ENCODE measurements at regions not wholly inside any gene's neighbourhood (a gene's known extent, or its start where the extent isn't known, plus 50 kb on each side); places are given as distances from the start of the nearest gene placed in this dataset.

DNA sequence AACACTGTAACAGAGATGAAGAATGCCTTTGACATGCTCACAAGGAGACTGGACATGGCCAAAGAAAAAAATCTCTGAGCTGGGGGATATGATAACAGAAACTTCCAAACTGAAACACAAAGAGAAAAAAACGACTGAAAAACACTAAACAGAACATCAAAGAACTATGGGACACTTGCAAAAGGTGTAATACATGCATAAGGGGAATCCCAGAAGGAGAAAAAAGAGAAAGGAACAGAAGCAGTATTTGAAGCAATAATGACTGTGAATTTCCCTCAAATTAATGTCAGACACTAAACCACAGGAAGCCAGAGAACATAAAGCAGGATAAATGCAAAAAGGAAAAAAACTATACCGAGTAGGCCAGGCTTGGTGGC, 117.4 kb upstream of the ARID1B start:
- TF ChIP-seq, protein P1, sequence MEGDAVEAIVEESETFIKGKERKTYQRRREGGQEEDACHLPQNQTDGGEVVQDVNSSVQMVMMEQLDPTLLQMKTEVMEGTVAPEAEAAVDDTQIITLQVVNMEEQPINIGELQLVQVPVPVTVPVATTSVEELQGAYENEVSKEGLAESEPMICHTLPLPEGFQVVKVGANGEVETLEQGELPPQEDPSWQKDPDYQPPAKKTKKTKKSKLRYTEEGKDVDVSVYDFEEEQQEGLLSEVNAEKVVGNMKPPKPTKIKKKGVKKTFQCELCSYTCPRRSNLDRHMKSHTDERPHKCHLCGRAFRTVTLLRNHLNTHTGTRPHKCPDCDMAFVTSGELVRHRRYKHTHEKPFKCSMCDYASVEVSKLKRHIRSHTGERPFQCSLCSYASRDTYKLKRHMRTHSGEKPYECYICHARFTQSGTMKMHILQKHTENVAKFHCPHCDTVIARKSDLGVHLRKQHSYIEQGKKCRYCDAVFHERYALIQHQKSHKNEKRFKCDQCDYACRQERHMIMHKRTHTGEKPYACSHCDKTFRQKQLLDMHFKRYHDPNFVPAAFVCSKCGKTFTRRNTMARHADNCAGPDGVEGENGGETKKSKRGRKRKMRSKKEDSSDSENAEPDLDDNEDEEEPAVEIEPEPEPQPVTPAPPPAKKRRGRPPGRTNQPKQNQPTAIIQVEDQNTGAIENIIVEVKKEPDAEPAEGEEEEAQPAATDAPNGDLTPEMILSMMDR (conservative IDR thresholded peaks at IDR 0.05), result no peak
- Mint-ChIP-seq H3K27me3 (ENCODE audit: low read depth) (no peaks in the 10 kb centered on the region), H3K4me3 (no peak overlapping the region), H3K4me1 (peaks cover 30% of the 10 kb centered on the region), H3K36me3 (ENCODE audit: low read depth) (no peaks in the 10 kb centered on the region), H3K9me3 (no peaks in the 10 kb centered on the region), H3K27ac (ENCODE audit: unreplicated experiment) (peak overlapping the region; percentile 1)
- no peak for DNase-seq (ENCODE audit: low read depth, low spot score)

DNA sequence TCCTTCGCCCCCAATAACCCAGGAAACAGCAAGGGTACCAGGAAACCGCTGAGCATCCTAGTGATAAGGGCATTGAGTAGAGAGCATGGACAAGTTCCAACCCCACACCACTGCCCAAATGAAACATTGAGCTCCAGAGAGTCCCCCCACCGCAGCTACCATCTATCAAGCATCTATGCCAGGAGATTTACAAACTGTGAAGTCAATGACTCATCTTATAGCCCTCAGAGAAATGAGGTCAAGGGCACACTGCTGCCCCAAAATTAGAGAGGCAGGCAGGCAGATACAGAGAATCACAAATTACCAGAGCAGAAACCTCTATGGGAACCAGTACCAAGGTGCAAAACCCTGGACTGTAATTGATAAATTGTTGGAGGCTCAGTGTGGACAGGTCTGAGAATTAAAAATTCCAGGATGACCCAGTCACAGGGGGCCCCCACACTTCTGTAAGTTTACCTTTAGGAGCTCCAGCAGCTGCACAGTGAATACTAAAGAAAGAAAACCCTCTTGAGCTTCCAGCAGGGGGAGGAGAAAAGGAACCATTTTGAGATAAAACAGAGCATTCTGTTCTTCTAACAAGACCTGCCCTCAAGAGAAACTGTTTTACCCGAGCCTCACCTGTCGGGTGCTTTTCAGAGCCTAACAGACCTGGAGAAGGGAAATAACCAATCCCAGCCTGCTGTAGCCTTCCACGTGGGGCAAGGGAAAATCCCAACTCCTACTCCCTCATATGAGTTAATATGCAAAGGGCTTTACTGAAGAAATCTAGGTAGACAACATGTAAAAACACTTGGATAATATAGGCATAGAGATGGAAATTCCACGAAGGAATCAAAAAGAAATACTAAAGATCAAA, 118.0 kb upstream of the ARID1B start:
- H3K27ac Mint-ChIP-seq (ENCODE audit: unreplicated experiment), result no peak overlapping the region
- H3K36me3 Mint-ChIP-seq (ENCODE audit: low read depth), result no peaks in the 10 kb centered on the region
- TF ChIP-seq, protein P1 (conservative IDR thresholded peaks at IDR 0.05), result no peak
- no peaks in the 10 kb centered on the region for H3K27me3 Mint-ChIP-seq (ENCODE audit: low read depth)
- no peak for DNase-seq (ENCODE audit: low read depth, low spot score)
- peaks cover 30% of the 10 kb centered on the region for H3K4me1 Mint-ChIP-seq
- no peaks in the 10 kb centered on the region for H3K9me3 Mint-ChIP-seq
- H3K4me3 Mint-ChIP-seq, result no peak overlapping the region

DNA sequence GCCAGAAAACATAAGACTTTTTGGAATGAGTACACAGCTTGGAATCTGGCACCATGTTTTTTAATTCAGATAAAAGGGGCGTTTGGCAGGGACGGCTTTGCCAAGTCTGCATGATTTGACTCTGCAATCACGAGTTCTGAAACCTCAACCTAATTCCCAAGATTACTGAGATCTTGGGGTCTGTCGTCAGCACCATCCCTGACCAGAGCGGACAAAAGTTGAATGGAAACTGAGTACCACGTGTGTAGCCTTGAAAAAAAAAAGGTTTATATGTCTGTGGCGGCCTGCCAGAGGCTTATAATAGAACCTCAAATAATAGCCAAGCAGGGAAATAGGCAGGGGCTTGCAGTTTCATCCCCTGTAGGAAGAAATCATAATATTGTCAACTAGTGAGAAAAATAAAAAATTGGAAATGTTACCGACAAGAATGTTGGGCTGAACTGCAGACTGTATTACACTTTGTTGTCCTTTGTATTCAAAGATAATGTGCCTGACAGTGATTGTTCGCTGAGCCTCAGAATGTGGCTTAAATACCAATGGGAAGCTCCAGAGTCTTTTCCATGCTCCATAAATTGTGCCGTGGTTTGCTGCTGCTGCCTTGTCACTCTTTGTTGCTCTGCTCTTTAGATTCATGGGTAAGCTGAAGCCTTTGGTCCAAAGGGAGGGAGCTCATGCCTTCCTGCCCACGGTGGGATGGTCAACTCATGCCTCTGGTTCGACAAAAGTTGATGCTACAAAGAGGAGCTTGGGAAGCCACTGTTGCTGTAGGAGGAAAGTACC, 118.8 kb upstream of the ARID1B start:
- Mint-ChIP-seq H3K36me3 (ENCODE audit: low read depth) (no peaks in the 10 kb centered on the region), H3K4me1 (peaks cover 30% of the 10 kb centered on the region), H3K27me3 (ENCODE audit: low read depth) (no peaks in the 10 kb centered on the region), H3K4me3 (no peak overlapping the region), H3K27ac (ENCODE audit: unreplicated experiment) (no peak overlapping the region), H3K9me3 (peaks cover 1% of the 10 kb centered on the region)
- TF ChIP-seq, protein P1 (conservative IDR thresholded peaks at IDR 0.05), result no peak
- no peak for DNase-seq (ENCODE audit: low read depth, low spot score)

DNA sequence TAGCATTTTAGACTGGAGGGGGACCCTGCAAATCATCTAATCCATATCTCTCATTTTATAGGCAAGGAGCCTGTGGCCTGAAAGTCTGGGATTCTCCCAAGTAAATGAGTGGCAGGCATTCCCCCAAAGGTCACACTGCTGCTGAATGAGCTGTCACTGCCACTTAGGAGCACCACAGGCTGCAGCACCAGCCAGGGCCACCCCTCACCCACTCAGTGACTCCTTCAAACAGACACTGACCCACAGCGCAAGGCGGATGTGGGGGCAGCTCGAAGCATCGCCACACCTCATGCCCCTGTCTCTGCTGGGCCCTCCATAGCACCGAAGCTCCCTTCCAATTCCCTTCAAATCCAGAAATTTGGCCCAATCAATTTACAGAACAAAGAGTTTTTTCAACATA, 119.9 kb upstream of the ARID1B start:
- Mint-ChIP-seq H3K36me3 (ENCODE audit: low read depth) (no peaks in the 10 kb centered on the region), H3K4me1 (peaks cover 30% of the 10 kb centered on the region), H3K27me3 (ENCODE audit: low read depth) (no peaks in the 10 kb centered on the region), H3K9me3 (peaks cover 2% of the 10 kb centered on the region), H3K27ac (ENCODE audit: unreplicated experiment) (no peak overlapping the region), H3K4me3 (no peak overlapping the region)
- TF ChIP-seq, protein P1 (conservative IDR thresholded peaks at IDR 0.05), result no peak
- DNase-seq (ENCODE audit: low read depth, low spot score), result no peak

DNA sequence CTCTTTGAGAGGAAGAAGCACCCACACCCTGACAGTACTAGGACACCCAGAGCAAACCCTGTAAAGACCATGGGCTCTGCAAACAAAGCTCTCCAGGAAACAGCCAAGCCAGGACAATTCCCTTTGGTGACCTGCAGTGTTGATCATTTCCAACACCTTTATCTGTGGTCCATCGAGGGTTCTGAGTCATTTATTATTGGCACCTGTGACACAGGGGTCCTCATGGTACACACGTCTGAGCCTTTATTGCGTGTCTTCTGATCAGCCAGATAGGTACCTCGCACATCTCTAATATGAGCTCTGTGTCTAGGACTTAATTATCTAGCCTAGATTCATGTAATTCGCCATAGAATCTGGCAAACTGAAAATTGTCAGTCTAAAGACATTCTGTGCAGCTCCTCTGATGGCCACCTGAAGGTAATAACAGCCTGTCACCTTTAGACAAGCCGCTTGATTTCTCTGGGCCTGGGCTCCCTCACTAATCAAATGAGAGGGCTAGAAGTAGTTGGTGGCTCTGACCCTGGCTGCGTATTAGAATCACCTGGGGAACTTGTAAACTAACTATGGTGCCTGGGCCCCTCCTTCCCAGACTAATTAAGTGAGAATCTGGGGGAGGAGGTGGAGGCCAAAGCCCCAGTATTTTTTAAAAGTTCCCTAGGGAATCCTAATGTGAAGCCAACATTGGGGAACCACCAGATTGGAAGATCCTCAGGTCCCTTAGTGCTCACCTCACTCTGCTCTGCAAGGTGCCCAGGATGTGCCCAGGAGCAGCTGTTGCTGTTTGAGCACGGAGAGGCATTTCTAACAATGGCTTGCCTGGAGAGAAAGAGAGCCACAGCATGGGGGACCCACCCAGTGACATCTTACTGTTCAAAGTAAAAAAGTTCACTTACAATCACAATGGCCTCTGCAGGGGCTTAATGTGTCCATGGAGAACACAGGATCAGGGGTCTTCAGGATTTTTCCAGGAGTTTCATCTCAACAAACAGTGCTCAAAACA, 122.0 kb upstream of the ARID1B start:
- Mint-ChIP-seq H3K9me3 (peaks cover 2% of the 10 kb centered on the region), H3K36me3 (ENCODE audit: low read depth) (no peaks in the 10 kb centered on the region)
- no peak for DNase-seq (ENCODE audit: low read depth, low spot score)

More for the DNA sequence above, 122.0 kb upstream of the ARID1B start:
- Mint-ChIP-seq H3K27me3 (ENCODE audit: low read depth) (no peaks in the 10 kb centered on the region), H3K27ac (ENCODE audit: unreplicated experiment) (no peak overlapping the region), H3K4me3 (no peak overlapping the region), H3K4me1 (peaks cover 24% of the 10 kb centered on the region)
- TF ChIP-seq, protein P1 (conservative IDR thresholded peaks at IDR 0.05), result no peak
